ENCODE measurements at regions not wholly inside any gene's neighbourhood (a gene's known extent, or its start where the extent isn't known, plus 50 kb on each side); places are given as distances from the start of the nearest gene placed in this dataset.

DNA sequence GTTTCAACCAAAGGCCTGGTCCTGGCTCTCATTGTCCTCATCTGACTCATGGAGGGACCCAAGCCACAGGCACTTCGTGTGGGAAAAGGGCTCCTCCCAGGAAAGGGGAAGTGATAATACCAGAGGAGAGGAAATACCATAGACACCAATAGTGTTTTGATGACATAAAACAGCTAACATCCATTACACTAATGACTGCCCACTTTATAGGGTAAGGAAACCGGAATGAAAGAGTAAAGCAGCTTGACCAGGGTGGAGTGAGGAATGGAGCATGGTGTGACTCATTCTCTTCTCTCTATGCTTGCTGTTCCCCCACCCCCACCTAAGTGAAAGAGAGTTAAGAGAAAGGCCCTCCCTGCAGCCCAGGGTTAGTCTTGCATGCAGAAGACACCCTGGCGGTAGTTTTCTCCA is 67.4 kb upstream of the HRH2 start:
- H3K4me3 ChIP-seq = no peak overlapping the region
- TF ChIP-seq, protein P1, sequence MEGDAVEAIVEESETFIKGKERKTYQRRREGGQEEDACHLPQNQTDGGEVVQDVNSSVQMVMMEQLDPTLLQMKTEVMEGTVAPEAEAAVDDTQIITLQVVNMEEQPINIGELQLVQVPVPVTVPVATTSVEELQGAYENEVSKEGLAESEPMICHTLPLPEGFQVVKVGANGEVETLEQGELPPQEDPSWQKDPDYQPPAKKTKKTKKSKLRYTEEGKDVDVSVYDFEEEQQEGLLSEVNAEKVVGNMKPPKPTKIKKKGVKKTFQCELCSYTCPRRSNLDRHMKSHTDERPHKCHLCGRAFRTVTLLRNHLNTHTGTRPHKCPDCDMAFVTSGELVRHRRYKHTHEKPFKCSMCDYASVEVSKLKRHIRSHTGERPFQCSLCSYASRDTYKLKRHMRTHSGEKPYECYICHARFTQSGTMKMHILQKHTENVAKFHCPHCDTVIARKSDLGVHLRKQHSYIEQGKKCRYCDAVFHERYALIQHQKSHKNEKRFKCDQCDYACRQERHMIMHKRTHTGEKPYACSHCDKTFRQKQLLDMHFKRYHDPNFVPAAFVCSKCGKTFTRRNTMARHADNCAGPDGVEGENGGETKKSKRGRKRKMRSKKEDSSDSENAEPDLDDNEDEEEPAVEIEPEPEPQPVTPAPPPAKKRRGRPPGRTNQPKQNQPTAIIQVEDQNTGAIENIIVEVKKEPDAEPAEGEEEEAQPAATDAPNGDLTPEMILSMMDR (IDR thresholded peaks at IDR 0.05) = no peak
- peak; percentile 88 for ATAC-seq (ENCODE audit: insufficient number of reproducible peaks, low FRiP score, low read depth)

DNA sequence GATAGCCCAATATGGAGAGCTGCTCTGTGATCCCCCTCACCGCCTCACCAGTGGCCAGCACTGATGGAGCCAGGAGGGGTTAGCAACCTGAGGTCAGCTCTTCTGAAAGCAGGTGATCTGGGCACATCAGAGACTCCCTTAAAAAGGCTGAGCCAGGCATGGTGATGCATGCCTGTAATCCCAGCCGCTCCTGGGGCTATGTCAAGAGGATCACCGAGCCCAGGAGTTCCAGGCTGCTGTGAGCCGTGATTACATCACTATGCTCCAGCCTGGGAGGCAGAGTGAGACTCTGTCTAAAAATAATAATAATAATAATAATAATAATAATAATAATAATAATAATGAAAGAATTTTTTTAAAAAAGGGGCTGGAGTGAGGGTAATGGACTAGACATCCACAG is 66.6 kb upstream of the HRH2 start:
- no peak for ATAC-seq (ENCODE audit: insufficient number of reproducible peaks, low FRiP score, low read depth)
- no peaks in the 10 kb centered on the region for H3K27me3 ChIP-seq (replicated peaks; ENCODE audit: insufficient read depth)
- no peak overlapping the region for H3K4me3 ChIP-seq
- no peaks in the 10 kb centered on the region for H3K36me3 ChIP-seq
- H3K27ac ChIP-seq = no peak overlapping the region
- no peaks in the 10 kb centered on the region for H3K9me3 ChIP-seq
- no peak for DNase-seq (ENCODE audit: low spot score)
- TF ChIP-seq, protein P1 (IDR thresholded peaks at IDR 0.05) = no peak
- H3K4me1 ChIP-seq (ENCODE audit: control insufficient read depth in 1 of 2, low read depth in 2 of 2) = no peaks in the 10 kb centered on the region

More for the DNA sequence above, 67.4 kb upstream of the HRH2 start:
- no peaks in the 10 kb centered on the region for H3K4me1 ChIP-seq (ENCODE audit: control insufficient read depth in 1 of 2, low read depth in 2 of 2)
- H3K27me3 ChIP-seq (replicated peaks; ENCODE audit: insufficient read depth) = no peaks in the 10 kb centered on the region
- H3K36me3 ChIP-seq = no peaks in the 10 kb centered on the region
- H3K9me3 ChIP-seq = no peaks in the 10 kb centered on the region
- DNase-seq (ENCODE audit: low spot score) = no peak
- H3K27ac ChIP-seq = no peak overlapping the region

DNA sequence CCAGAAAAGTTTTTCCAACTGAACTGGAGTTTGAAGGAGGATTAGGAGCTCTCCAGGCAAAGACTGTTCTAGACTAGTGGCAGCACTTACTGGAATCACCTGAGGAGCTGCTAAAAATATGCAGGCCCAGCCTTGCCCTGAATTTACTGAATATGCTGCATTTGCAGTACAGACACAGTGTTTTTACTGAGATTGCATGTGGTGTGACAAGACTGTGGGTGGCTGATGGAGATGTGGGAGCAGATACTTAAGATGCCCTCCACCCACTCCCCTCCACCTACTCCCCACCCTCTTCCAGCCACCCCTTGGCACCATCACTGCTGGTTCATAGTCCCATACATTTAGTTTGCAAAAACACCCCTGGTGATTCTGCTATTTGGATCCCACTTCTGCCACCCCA is 64.1 kb upstream of the HRH2 start:
- Histone ChIP-seq H3K27ac (no peak overlapping the region), H3K4me3 (no peak overlapping the region), H3K36me3 (no peaks in the 10 kb centered on the region), H3K4me1 (ENCODE audit: control insufficient read depth in 1 of 2, low read depth in 2 of 2) (no peaks in the 10 kb centered on the region), H3K27me3 (replicated peaks; ENCODE audit: insufficient read depth) (no peaks in the 10 kb centered on the region), H3K9me3 (no peaks in the 10 kb centered on the region)
- TF ChIP-seq, protein P1 (IDR thresholded peaks at IDR 0.05) = no peak
- ATAC-seq (ENCODE audit: insufficient number of reproducible peaks, low FRiP score, low read depth) (no peak), DNase-seq (ENCODE audit: low spot score) (no peak)

DNA sequence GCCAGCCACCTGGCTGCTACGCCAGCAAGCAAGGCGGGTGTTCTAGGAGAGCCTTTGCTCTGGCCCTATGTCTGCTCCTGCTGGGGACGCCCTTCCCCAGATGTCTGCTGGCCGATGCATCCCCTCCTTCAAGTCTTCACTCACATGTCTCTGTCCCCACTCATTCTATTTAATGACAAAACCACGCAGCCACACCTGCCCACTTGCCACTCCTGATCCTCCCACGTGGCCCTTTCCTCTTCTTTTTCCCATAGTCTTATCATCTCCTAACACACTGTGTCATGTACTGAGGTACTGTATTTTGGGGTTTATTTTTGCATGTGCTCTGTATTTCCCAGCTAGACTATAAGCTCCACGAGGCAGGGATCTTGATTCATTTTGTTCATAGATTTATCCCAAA is 62.0 kb upstream of the HRH2 start:
- Histone ChIP-seq H3K36me3 (no peaks in the 10 kb centered on the region), H3K9me3 (no peaks in the 10 kb centered on the region), H3K27ac (no peak overlapping the region), H3K4me3 (no peak overlapping the region), H3K27me3 (replicated peaks; ENCODE audit: insufficient read depth) (no peaks in the 10 kb centered on the region), H3K4me1 (ENCODE audit: control insufficient read depth in 1 of 2, low read depth in 2 of 2) (no peaks in the 10 kb centered on the region)
- ATAC-seq (ENCODE audit: insufficient number of reproducible peaks, low FRiP score, low read depth) (no peak), DNase-seq (ENCODE audit: low spot score) (no peak)
- TF ChIP-seq, protein P1 (IDR thresholded peaks at IDR 0.05) = no peak

DNA sequence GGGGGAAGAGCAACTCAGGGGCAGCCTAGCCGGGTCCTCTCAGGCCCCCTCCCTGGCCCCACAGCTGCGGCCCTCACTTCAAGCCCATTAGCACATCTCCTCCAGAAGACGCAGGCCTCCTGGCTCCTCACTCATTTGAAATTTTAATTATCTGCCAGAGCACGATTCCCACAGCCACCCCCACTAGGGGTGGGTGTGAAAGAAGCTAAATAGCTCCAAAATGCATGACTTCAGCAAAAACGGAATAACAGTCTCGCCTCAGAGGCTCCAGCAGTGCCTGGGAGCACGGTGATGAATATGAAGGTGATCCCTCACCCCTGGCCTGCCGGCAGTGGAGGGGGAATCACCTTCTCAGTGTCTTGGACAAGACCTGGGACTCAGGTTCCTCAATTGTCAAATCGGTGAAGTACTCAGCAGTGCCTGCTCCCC is 61.1 kb upstream of the HRH2 start:
- H3K36me3 ChIP-seq = no peaks in the 10 kb centered on the region
- no peak for ATAC-seq (ENCODE audit: insufficient number of reproducible peaks, low FRiP score, low read depth)
- H3K27me3 ChIP-seq (replicated peaks; ENCODE audit: insufficient read depth) = no peaks in the 10 kb centered on the region
- TF ChIP-seq, protein P1 (IDR thresholded peaks at IDR 0.05) = no peak
- H3K9me3 ChIP-seq = no peaks in the 10 kb centered on the region
- H3K4me1 ChIP-seq (ENCODE audit: control insufficient read depth in 1 of 2, low read depth in 2 of 2) = no peaks in the 10 kb centered on the region
- no peak overlapping the region for H3K4me3 ChIP-seq
- H3K27ac ChIP-seq = no peak overlapping the region
- DNase-seq (ENCODE audit: low spot score) = no peak

Measured in thoracic aorta (tissue), 2 donors.